ENCODE measurements at regions not wholly inside any gene's neighbourhood (a gene's known extent, or its start where the extent isn't known, plus 50 kb on each side); places are given as distances from the start of the nearest gene placed in this dataset.

GRCh38 chr9:71562140-71562539, 206.2 kb downstream of the CEMIP2 start:
- Histone ChIP-seq H3K9me3 (replicated peaks in 1 of 11) (no peaks in the 10 kb centered on the region), H3K27ac (no peak overlapping the region), H3K4me1 (peaks cover 0 to 9% (median 4%) of the 10 kb centered on the region in 10 experiments; a peak in 8 of 20 replicates), H3K36me3 (no peaks in the 10 kb centered on the region), H3K27me3 (no peaks in the 10 kb centered on the region), H3K4me2 (no peak overlapping the region), H3K4me3 (no peak overlapping the region), H4K20me1 (no peaks in the 10 kb centered on the region), H3K9ac (no peak overlapping the region)
- TF ChIP-seq Cebpa-rat (IDR thresholded peaks at IDR 0.05) = no peak

- Histone ChIP-seq H3K9ac (no peak overlapping the region), H3K4me1 (peaks cover 0 to 9% (median 4%) of the 10 kb centered on the region in 10 experiments; a peak in 8 of 20 replicates), H3K9me3 (replicated peaks in 1 of 11) (no peaks in the 10 kb centered on the region), H3K27ac (no peak overlapping the region), H3K4me2 (no peak overlapping the region), H3K27me3 (no peaks in the 10 kb centered on the region), H4K20me1 (no peaks in the 10 kb centered on the region), H3K4me3 (no peak overlapping the region), H3K36me3 (no peaks in the 10 kb centered on the region)
- no peak for TF ChIP-seq Cebpa-rat (IDR thresholded peaks at IDR 0.05)
These were observed 211.0 kb downstream of the CEMIP2 start for GRCh38 chr9:71557310-71557709.

- Histone ChIP-seq H3K4me1 (0 out of 20 replicates have a peak, but pooled peaks cover 0 to 6% (median 0%) of the 10 kb centered on the region in 10 experiments), H4K20me1 (no peaks in the 10 kb centered on the region), H3K27ac (no peak overlapping the region), H3K36me3 (no peaks in the 10 kb centered on the region), H3K9me3 (replicated peaks in 1 of 11) (no peaks in the 10 kb centered on the region), H3K4me2 (no peak overlapping the region), H3K27me3 (no peaks in the 10 kb centered on the region), H3K9ac (no peak overlapping the region), H3K4me3 (no peak overlapping the region)
- no peak for TF ChIP-seq Cebpa-rat (IDR thresholded peaks at IDR 0.05)
These were observed 215.8 kb downstream of the CEMIP2 start for GRCh38 chr9:71552480-71552879.

- Histone ChIP-seq H3K4me3 (no peak overlapping the region), H3K9ac (no peak overlapping the region), H3K4me1 (0 out of 20 replicates have a peak, but pooled peaks cover 0 to 6% (median 0%) of the 10 kb centered on the region in 10 experiments), H4K20me1 (no peaks in the 10 kb centered on the region), H3K36me3 (no peaks in the 10 kb centered on the region), H3K9me3 (replicated peaks in 1 of 11) (no peaks in the 10 kb centered on the region), H3K4me2 (no peak overlapping the region), H3K27me3 (no peaks in the 10 kb centered on the region), H3K27ac (no peak overlapping the region)
- no peak for TF ChIP-seq Cebpa-rat (IDR thresholded peaks at IDR 0.05)
These were observed 219.3 kb downstream of the CEMIP2 start for GRCh38 chr9:71549023-71549422.

GRCh38 chr9:71544464-71544863, 223.8 kb downstream of the CEMIP2 start:
- H3K4me2 ChIP-seq = no peak overlapping the region
- H3K36me3 ChIP-seq = no peaks in the 10 kb centered on the region
- H4K20me1 ChIP-seq = no peaks in the 10 kb centered on the region
- H3K4me1 ChIP-seq = 0 out of 20 replicates have a peak, but pooled peaks cover 0 to 6% (median 0%) of the 10 kb centered on the region in 10 experiments
- H3K27me3 ChIP-seq = no peaks in the 10 kb centered on the region
- H3K4me3 ChIP-seq = no peak overlapping the region
- TF ChIP-seq Cebpa-rat (IDR thresholded peaks at IDR 0.05) = no peak
- H3K9me3 ChIP-seq (replicated peaks in 1 of 11) = no peaks in the 10 kb centered on the region
- no peak overlapping the region for H3K27ac ChIP-seq
- no peak overlapping the region for H3K9ac ChIP-seq

GRCh38 chr9:71541436-71541835, 226.9 kb downstream of the CEMIP2 start:
- no peak overlapping the region for H3K27ac ChIP-seq
- no peaks in the 10 kb centered on the region for H3K27me3 ChIP-seq
- no peaks in the 10 kb centered on the region for H4K20me1 ChIP-seq
- H3K4me2 ChIP-seq = no peak overlapping the region
- no peaks in the 10 kb centered on the region for H3K36me3 ChIP-seq
- no peak overlapping the region for H3K4me3 ChIP-seq
- no peak for TF ChIP-seq Cebpa-rat (IDR thresholded peaks at IDR 0.05)
- H3K9ac ChIP-seq = no peak overlapping the region
- H3K9me3 ChIP-seq (replicated peaks in 1 of 11) = no peaks in the 10 kb centered on the region
- H3K4me1 ChIP-seq = no peaks in the 10 kb centered on the region

GRCh38 chr9:71524996-71525580, 243.2 kb downstream of the CEMIP2 start:
- H3K4me1 ChIP-seq = no peaks in the 10 kb centered on the region
- 0 out of 22 replicates have a peak, but pooled peaks cover 0 to 3% (median 0%) of the 10 kb centered on the region in 11 experiments for H3K9me3 ChIP-seq (replicated peaks in 1 of 11)
- no peak overlapping the region for H3K27ac ChIP-seq
- no peaks in the 10 kb centered on the region for H3K36me3 ChIP-seq
- H3K9ac ChIP-seq = no peak overlapping the region
- H3K4me3 ChIP-seq = no peak overlapping the region
- no peaks in the 10 kb centered on the region for H4K20me1 ChIP-seq
- H3K27me3 ChIP-seq = no peaks in the 10 kb centered on the region
- TF ChIP-seq Cebpa-rat (IDR thresholded peaks at IDR 0.05) = no peak
- no peak overlapping the region for H3K4me2 ChIP-seq

- Histone ChIP-seq H4K20me1 (no peaks in the 10 kb centered on the region), H3K27me3 (no peaks in the 10 kb centered on the region), H3K36me3 (no peaks in the 10 kb centered on the region), H3K4me1 (no peaks in the 10 kb centered on the region), H3K4me2 (no peak overlapping the region), H3K9me3 (replicated peaks in 1 of 11) (0 out of 22 replicates have a peak, but pooled peaks cover 0 to 3% (median 0%) of the 10 kb centered on the region in 11 experiments), H3K9ac (no peak overlapping the region), H3K27ac (no peak overlapping the region), H3K4me3 (no peak overlapping the region)
- no peak for TF ChIP-seq Cebpa-rat (IDR thresholded peaks at IDR 0.05)
These were observed 243.8 kb downstream of the CEMIP2 start for GRCh38 chr9:71524516-71524915.

GRCh38 chr9:71521132-71521531, 247.2 kb downstream of the CEMIP2 start:
- no peak overlapping the region for H3K9ac ChIP-seq
- no peaks in the 10 kb centered on the region for H3K36me3 ChIP-seq
- no peak overlapping the region for H3K4me3 ChIP-seq
- H3K9me3 ChIP-seq (replicated peaks in 1 of 11) = peaks cover 0 to 3% (median 0%) of the 10 kb centered on the region in 11 experiments; a peak in 2 of 22 replicates
- no peak overlapping the region for H3K27ac ChIP-seq
- no peak overlapping the region for H3K4me2 ChIP-seq
- H3K4me1 ChIP-seq = no peaks in the 10 kb centered on the region
- no peak for TF ChIP-seq Cebpa-rat (IDR thresholded peaks at IDR 0.05)
- no peaks in the 10 kb centered on the region for H3K27me3 ChIP-seq
- no peaks in the 10 kb centered on the region for H4K20me1 ChIP-seq

GRCh38 chr9:71519098-71519696, 249.1 kb downstream of the CEMIP2 start:
- H3K4me2 ChIP-seq = no peak overlapping the region
- H3K9ac ChIP-seq = no peak overlapping the region
- H3K4me1 ChIP-seq = no peaks in the 10 kb centered on the region
- H3K4me3 ChIP-seq = no peak overlapping the region
- no peak overlapping the region for H3K27ac ChIP-seq
- no peaks in the 10 kb centered on the region for H3K36me3 ChIP-seq
- H4K20me1 ChIP-seq = no peaks in the 10 kb centered on the region
- no peaks in the 10 kb centered on the region for H3K27me3 ChIP-seq
- peaks cover 0 to 3% (median 0%) of the 10 kb centered on the region in 11 experiments; a peak in 2 of 22 replicates for H3K9me3 ChIP-seq (replicated peaks in 1 of 11)
- no peak for TF ChIP-seq Cebpa-rat (IDR thresholded peaks at IDR 0.05)

Measured in BLaER1 treated with 17β-estradiol and CSF1 and Interleukin-3, amounts not matched to agents 10 nM and 100 nM (cell line).